HG02798 (cell line): ENCODE measurements at regions not wholly inside any gene's neighbourhood (a gene's known extent, or its start where the extent isn't known, plus 50 kb on each side); places are given as distances from the start of the nearest gene placed in this dataset.

Source experiments
- ATAC-seq: cut with Tn5 transposase; IDR thresholded peaks from one replicate; pipeline ENCODE4 v1.9.1; 2021; ENCODE audit warnings: mild to moderate bottlenecking; ENCODE audit not compliant: unreplicated experiment, poor library complexity

DNA sequence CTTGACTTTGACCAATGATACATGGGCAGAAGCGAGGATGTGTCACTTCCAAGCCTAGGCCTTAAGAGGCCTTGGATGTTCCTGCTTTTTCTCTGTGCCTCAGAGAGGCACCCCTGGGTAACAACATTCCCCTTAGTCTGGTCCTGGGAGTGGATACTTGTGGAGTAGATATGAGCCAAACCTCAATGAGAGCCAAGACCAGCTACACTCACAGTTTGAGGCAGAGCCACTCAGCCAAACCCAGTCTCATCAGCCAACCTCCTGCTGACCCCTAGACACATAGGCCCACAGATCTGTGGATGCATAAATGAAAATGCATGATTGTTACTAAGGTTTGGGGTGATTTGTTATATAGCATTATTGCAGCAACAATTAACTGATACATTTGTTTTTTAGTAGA is 114.2 kb downstream of the ZNF621 start:
- no peak for ATAC-seq

DNA sequence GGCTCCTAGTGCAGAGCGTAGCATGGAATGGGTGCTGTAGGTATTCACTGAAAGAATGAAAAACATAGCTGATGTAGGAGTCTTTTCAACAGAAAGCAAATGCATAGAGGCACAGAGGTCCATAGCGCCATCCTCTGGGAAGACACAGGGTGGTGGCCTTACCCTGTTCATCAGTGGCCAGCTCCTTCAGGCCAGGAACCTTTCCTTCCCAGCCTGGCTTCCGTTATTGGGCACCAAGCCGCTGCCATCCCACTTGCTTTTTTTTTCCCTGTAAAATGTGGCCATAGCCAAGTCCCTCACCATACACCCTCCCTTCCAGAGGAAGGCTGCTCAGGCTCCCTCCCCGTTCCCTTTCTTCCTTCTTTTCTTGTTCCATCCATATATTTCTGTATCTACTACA is 118.1 kb downstream of the ZNF621 start:
- ATAC-seq: no peak

DNA sequence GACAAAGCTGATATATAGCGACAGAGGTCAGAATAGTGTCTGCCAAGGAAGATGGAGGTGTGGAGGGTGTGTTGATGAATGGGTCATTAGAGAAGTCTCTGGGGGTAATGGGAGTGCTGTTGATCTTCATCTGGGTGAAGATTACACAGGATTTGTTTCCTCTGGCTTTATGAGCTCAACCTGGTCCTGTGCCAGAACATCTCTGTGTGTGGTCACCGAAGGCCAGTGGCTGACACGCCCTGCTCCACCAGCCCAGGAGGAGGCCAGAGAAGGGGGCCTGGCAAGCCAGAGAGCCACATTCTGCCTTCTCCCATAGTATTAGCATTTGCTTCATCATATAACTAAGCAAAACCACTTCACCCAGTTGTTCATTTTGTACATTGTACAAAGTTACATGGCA is 121.1 kb downstream of the ZNF621 start:
- ATAC-seq: no peak

DNA sequence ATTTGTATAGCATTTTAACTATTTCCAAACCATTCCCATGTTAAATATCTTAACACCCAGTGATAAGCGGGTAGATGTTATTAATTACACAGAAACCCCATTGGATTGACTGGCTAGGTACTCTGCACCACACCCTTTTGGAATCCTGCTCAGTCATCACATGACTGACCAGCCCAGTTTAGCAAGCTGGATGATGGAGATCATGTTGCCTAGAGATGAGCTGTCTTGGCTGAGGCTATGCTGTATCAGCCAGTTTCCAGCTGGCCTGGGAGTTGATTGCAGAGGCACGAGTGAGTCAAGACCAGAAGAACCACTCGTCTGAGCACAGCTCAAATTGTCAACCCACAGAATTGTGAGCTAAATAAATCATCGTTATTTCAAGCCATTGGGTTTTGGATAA is 124.6 kb downstream of the ZNF621 start:
- no peak for ATAC-seq

DNA sequence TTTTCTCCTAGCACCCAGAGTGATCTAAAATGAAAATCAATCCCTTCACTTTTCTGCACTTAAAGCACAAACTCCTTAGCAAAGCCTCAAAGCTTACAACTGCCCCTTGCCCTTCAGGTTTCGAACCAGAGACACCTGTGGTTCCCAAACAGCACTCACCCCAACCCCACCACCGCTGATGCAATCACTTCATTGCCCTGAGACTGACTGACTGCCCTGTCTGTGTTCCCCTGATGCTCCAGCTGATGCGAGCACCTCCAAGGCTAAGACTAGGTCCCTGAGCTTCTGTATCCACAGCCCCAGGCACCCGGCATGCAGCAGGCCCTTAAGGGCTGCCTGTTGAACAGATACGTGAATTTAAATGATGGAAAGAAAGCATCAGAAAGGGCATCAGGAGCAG is 127.3 kb downstream of the ZNF621 start:
- no peak for ATAC-seq

DNA sequence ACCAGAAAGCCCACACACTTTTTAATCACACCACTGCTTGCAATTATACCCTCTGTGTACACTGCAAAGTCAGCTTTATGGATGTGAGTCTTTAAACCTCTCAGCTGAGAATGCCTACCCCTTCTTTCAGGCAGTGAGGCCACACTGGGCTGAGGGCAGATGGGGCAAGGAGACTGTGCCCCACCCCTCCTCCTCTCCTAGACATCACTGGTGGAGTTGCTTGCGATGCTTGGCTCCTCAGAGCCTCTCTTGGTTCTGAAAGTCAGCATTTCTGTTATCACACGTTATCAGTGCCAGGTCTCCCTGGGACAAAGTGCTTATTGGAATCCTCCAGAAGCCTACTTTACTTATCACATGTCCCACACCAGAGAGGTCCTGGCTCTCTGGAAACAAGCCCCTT is 128.2 kb downstream of the ZNF621 start:
- no peak for ATAC-seq

DNA sequence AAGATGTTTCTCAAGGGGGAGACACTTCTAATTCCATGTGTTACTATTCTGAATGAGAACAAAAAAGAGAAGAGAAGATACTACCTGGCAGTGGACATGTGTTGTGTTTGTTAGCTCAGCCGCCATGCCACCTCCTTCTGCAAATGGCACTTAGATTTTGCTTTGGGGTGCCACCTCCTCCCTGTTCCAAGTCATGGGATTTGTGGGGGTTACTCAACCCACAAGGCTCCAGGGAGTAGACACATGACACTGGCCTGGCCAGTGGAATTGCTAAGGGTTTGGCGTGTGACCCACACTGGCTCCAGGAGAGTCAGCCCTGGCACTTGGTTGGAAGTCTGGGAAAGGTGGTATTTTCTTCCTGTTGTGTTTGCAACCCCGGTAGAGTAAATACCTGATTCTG is 129.1 kb downstream of the ZNF621 start:
- no peak for ATAC-seq

DNA sequence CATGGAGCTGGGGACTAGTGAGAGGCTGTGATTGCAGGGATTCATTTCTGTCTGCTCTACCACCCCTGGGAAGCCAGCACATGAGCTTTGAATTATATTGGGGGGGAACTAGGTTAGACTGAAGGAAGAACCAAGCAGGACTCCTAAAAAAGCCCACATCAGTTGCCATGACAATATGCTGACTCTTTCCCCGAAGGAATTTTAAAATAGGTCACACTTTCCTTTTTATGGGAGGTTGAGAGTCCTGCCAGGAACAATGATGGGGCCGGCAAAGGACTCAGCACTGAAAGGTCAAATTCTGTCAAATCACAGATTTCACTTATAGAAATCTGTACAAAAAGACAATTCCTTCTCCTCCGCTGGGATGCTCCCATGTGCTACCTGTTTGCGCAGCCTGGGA is 130.8 kb downstream of the ZNF621 start:
- no peak for ATAC-seq

DNA sequence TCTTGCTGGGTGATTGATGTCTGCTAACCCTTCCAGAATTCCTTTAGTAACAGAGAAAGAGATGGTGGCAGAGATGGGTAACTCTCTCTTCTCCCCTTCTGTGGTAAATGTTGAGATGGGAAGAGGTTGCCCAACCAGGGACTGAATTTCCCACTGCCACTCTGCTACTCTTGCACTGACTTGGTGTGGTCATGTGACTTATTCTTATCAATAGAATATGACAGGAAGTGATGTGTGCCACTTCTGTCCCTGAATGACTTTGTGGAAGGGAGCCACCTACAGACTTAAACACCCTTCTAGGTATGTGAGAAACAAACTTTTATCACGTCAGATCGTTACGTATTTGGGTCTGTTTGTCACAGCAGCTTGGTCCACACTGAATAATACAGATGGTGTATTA is 132.9 kb downstream of the ZNF621 start:
- ATAC-seq: no peak

DNA sequence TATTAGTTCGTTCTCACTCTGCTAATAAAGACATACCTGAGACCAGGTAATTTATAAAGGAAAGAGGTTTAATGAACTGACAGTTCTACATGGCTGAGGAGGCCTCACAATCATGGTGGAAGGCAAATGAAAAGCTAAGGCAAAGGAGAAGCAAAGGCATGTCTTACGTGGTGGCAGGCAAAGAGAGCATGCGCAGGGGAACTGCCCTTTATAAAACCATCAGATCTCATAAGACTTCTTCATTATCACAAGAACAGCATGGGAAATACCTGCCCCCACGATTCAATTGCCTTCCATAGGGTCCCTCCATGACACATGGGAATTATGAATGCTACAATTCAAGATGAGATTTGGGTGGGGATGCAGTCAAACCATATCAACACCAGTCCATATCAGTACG is 133.5 kb downstream of the ZNF621 start:
- ATAC-seq: no peak

DNA sequence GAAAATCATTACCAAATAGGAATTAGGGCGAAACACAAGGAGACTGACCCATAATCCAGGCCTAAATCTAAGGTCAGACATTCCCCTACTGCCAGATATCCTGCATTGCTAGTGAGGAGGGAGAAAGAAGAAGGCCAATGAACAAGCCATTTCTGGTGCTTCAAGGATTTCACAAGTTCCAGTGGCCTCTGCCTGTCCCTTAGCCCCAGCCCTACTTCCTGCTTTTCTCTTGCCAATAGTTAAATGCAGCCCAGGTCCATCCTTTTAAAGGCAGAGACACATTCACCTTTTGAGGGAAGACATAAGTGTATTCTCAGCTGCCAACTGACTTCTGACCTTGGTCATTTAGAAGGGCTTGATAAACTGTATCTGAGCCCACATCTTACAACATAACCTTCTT is 135.8 kb downstream of the ZNF621 start:
- ATAC-seq: no peak

DNA sequence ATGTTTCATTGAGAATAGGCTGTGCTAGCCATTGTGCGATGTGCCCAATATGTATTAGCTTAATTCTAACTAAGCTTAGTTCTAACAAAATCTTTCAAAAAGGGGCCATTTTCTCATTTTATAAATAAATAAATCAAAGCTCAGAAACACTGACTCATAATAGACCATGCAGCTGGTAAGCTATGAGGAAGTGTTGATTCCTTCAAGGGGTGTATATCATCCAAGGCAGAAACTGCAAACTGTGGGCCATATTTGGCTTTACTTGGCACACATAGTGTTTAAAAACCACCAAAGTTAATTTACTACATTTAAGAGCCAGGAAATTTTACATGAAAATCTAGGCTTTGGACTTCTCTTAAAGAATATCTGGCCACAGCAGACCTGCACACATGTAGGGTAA is 136.5 kb downstream of the ZNF621 start:
- no peak for ATAC-seq

DNA sequence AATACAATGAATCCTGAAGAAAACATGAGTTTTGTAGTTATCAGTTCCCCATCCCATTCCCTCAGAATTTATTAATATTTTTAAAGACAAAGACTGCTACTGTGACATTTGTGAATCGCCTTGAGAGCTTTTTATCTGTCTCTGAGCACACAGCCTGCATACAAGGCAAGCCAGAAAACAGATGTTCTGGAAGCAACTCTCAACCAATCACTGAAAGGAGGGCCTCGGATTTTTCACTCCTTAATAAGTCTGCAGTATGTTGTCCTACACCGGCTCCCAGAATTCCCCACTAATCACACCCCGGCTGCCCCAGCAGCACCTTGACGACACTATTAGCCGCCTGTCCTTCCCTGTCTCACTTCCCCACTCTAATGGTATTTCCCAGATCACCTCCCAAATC is 138.5 kb downstream of the ZNF621 start:
- no peak for ATAC-seq

DNA sequence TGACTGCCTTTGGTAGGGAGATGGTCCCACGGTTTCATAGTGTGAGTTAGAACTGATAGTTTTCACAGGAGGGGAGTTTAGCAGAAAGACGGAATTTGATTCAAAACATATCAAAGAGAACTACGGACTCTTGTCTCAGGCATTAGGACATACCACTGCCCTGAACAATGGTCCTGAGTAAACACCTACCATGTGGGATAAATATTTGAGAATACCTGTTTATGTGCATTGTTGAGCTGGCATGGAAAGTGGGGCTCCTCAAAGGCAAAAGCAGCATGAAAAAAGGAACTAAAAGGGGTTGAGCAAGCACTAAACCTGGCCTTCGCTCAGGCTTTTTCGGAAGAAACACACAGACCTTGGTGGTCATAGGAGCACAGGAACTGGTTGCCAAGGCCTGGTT is 144.4 kb downstream of the ZNF621 start:
- no peak for ATAC-seq

DNA sequence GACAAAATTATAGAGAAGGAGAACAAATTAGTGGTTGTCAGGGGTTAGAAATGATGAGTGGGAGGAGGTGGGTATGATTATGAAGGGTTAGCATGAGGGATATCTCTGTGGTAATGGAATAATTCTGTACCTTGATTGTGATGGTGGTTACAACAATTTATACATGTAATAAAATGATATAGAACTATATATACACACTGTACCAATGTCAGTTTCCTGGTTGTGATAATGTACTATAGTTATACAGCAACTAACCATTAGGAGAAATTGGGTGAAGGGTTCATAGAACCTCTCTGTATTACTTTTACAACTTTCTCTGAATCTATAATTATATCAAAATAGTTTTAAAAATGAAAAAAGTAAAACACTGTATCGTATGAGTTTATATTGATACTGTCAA is 148.1 kb downstream of the ZNF621 start:
- ATAC-seq: no peak

DNA sequence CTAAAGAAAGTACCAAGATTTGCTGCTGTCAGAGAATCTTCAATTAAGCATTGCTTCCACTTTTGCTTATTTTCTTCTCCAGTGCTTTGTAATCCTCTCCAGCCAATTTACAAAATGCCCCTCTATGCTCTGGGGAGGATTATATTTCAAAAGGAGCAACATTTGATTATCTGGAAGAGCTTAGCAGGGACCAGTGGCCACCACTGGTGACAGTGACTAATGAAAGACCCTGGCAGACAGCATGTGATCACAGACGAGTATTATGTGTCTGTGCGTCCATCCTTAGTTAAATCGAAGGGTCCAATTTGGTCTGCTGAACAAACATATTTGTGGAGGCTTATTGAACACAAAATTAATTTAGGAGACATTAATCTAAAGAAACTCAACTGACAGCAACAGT is 152.6 kb downstream of the ZNF621 start:
- no peak for ATAC-seq

DNA sequence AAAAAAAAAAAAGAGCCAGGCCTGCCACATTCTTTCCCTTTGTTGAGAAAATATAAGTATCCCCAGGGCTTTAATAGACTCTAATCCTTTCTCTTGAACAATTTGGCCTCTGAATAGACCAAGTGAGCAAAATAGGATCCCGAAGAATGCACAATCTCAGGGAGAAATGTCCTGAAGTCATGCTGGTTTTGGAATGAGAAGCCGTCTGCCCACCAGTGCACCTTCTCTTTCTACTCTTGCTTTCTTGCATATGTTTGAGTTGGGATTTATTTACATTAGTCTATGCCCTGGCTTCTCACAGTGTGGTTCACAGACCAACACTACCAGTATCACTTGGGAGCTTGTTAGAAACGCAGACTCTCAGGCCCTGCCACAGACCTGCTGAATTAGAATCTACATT is 153.0 kb downstream of the ZNF621 start:
- no peak for ATAC-seq

DNA sequence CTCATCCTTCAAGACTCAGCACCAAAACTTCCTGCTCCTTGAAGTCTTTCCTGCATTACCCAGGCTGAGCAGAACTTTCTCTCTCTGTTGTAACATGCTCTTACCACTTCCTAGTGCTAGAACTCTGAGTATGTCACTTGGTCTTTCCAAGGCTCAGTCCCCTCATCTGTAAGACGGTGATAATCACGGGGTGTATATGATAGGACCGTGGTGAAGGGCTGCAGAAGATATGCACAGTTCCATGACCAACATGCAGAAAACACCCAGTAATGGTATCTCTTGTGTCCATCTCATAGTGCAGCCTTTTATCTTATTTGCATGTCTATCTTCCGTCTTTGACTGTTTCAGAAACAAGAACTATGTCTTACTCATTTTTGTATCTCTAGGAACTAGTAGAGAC is 154.5 kb downstream of the ZNF621 start:
- no peak for ATAC-seq

DNA sequence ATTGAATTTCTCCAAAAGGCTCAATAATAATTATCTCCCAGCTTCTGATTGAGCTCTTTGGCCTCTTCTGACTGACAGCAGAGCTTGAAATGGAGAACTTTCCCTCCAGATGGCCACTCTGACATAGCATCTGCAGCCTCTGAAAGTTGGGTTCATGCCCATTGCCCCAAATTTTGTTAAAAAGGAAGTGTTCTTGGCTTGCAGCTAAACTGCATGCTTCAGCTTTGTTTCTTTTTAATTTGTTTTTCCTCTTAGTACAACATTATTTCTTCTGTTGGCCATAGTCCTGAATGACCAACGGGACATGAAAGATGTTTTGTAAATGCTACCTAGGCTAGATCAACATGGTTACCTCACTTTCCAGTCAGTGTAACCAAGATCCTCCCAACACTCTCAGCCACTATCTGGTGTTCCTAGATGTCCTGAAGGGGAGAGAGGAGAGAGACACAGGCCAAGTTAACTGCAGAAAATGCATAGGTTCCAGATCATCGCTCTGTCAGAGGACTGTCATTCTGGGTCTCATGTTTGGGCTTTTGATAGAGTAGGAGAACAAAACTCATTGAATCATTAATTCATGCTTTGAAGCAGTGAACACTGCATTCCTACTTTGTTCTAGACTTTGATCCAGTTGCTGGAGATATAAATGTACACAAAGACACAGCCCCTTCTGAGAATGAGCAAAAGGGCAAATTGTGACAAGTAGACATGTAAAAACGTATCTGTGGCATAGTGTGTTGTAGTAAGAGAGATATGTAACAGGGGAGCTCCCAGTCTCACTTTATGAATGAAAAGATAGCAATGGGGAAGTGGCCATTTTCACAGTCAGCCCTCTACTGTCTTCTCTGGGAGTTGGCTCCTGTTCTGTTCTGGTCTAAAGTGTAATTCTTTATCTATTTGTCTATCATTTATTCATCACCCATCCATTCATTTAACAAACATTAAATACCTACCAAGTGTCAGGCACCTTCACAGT is 156.2 kb downstream of the ZNF621 start:
- ATAC-seq: peak; percentile 75

DNA sequence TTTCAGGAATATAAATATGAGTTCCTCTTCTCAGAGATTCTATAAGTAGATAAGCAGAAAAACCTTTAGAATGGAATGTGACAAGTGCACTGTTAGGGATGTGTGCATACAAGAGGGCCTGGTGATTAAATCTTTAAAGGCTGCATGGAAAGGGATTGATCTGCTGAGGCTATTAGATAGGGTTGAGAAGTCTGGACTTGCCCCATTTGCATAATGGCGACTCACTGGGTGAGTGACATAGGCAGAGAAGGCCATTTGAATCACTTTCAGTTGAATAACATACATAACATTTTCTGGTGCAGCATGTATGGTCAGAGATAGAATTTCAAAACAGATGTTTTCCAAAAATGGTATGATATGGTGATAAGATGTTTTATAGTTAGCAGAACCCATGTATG is 156.9 kb downstream of the ZNF621 start:
- peak; percentile 39 for ATAC-seq

DNA sequence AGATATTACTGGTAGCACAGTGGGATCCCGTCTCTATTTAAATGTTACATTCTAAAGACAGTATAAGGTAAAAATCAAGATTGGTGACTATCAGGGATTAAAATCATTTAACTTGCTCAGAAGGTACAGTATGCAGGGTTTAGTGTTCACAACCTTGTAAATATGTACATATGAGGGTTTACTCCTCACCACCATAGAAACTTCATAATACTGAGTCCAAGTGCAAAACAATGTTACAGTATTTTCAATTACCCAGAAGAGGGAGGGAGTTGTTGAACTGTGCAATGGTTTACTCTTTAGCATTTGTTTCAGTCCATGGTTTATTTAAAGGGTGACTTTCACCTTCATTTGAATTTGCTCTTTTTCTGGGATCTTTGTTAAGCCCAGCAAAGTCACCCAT is 165.1 kb downstream of the ZNF621 start:
- ATAC-seq: no peak

DNA sequence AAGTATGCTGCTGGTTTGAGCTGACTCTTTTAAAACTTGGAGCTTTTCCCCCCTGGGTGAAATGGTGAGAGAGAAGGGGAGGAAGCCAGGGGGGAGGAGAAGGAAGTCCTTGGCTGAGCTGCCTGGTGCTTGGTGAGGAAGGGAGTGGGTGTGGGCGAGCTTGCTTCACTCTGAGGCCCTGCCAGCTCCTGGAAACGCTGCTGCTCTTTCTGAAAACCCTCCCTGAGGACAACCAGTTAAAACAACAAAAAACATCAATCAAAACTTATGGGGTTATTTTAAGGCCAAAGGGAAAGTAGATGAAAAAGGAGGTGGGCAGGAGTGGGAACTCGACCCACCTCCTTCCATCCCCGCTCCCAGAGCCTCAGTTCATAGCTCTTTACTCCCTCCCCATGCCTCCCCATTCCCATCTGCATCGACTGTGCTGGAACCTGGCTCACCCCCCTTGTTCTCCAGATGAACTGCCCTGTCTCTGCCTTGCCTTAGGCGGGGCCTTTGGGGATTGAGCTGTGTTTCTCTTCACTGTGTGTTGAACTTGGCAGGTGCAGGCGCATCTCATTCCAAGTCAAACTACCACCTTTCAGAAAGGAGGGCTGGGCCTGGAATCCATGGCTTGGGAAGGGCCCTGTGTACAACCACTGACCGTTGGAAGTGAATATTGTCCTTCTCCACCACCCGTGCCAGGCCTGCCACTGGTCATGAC is 166.1 kb downstream of the ZNF621 start:
- no peak for ATAC-seq
